GM12801 (cell line): ENCODE measurements at regions not wholly inside any gene's neighbourhood (a gene's known extent, or its start where the extent isn't known, plus 50 kb on each side); places are given as distances from the start of the nearest gene placed in this dataset.

Source experiments
- TF ChIP-seq, protein P1 (sequence below): IDR thresholded peaks from one replicate; pipeline ENCODE4 v1.5.1; 2011; ENCODE audit warnings: control low read depth; ENCODE audit not compliant: insufficient read length; ENCODE audit errors: extremely low read depth

- TF ChIP-seq, protein P1, sequence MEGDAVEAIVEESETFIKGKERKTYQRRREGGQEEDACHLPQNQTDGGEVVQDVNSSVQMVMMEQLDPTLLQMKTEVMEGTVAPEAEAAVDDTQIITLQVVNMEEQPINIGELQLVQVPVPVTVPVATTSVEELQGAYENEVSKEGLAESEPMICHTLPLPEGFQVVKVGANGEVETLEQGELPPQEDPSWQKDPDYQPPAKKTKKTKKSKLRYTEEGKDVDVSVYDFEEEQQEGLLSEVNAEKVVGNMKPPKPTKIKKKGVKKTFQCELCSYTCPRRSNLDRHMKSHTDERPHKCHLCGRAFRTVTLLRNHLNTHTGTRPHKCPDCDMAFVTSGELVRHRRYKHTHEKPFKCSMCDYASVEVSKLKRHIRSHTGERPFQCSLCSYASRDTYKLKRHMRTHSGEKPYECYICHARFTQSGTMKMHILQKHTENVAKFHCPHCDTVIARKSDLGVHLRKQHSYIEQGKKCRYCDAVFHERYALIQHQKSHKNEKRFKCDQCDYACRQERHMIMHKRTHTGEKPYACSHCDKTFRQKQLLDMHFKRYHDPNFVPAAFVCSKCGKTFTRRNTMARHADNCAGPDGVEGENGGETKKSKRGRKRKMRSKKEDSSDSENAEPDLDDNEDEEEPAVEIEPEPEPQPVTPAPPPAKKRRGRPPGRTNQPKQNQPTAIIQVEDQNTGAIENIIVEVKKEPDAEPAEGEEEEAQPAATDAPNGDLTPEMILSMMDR = no peak
Measured at GRCh38 chr3:67241084-67241483, 243.0 kb downstream of the KBTBD8 start.

- TF ChIP-seq, protein P1 = no peak
Measured at GRCh38 chr3:67244130-67244529, 246.0 kb downstream of the KBTBD8 start.

- TF ChIP-seq, protein P1 = no peak
Measured at GRCh38 chr3:67245545-67245944, 247.4 kb downstream of the KBTBD8 start.

GRCh38 chr3:67248726-67249125 lies 250.6 kb downstream of the KBTBD8 start:
- TF ChIP-seq, protein P1 = no peak

DNA sequence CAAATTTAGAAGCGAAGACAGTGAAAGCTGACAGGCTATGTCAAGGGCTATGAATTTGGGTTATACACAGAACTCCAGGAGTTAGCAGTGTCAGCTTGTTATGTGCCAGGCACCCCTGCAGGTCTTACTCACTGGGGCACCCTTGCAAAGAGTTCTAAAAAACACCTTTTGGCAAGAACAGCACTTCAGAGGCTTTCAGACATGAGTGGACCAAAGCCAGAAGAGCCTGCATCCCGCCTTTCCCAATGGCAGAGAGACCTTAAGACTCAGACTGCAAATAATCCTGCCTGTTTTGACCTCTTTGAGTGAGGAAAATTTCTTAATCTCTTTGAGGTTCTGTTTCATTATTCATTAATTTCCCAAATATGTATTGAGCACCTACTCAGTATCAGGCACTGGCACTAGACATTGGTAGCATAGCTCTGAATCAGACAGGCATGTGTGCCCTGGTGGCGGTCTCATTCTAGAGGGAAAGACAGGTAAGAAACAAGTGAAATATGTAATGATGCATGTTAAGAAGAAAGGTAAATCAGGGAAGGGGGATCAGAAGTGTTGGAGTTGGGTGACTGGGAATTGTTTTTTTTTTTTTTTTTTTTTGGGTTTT lies 280.0 kb downstream of the KBTBD8 start:
- TF ChIP-seq, protein P1 = no peak

DNA sequence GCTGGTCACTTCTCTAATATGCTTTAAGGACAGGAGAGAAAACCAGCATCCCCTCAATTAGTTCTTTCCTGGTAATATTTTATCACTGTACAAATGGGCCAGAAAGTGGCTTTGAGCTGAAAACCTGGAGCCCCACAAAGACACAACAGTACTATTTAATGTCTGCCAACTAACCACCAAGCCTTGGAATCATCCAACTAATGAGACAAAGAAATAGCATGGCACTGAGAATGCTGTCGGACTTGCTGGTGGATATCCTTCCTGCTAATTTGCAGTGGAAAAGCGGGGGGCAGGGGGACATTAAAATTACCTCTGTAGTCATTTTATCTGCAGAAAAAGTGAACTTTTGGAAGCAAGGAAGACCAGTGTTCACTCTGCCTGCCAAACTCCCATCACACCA lies 288.5 kb downstream of the KBTBD8 start:
- TF ChIP-seq, protein P1 = no peak

DNA sequence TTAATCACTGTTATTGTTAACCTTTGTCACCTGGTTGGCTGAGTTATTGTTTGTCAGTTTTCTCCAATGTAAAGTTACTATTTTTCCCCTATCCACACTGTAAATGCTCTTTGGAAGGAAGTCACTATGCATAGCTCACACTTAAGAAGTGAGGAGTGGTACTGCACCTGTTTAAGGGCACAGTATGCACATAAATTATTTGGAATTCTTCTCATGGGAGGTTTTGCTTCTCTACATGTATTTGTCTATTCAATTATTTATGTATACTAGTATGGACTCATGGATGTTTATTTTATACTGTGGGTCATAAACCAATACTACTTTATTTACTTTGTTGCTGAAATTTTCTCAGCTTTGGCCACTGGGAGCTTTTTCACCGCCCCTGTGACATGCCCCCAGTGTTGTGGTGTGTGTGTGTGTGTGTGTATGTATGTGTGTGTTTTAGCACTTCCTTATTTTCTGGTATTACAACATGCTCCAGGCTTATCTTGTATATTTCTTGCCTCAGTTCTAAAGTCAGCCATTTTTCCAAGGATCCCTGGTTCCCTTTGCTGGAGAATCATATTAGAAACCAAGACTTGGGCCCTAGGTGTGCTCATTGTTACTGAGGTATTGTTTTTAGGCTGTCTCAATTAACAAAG lies 290.5 kb downstream of the KBTBD8 start:
- TF ChIP-seq, protein P1 = no peak
